Activated CD4-positive, alpha-beta T cell treated with anti-CD3 and anti-CD28 coated beads, Interleukin-2, amount 50 U/mL, for 24 hours (primary cell): ENCODE measurements at regions not wholly inside any gene's neighbourhood (a gene's known extent, or its start where the extent isn't known, plus 50 kb on each side); places are given as distances from the start of the nearest gene placed in this dataset.

ENCODE experiments used
- DNase-seq, 2 donors: peaks; one replicate each; pipeline ENCODE4 v3.0.0-alpha.2; 2020; ENCODE audit warnings: low read depth in 1 of 2, low spot score in 1 of 2

- DNase-seq = no peak
Observed at GRCh38 chr7:25952261-25953057, 199.5 kb upstream of the NFE2L3 start.

GRCh38 chr7:25953859-25954258, 198.1 kb upstream of the NFE2L3 start:
- DNase-seq = no peak

GRCh38 chr7:25954395-25954794, 197.6 kb upstream of the NFE2L3 start:
- no peak for DNase-seq

GRCh38 chr7:25959168-25959734, 192.7 kb upstream of the NFE2L3 start:
- DNase-seq = no peak

DNA sequence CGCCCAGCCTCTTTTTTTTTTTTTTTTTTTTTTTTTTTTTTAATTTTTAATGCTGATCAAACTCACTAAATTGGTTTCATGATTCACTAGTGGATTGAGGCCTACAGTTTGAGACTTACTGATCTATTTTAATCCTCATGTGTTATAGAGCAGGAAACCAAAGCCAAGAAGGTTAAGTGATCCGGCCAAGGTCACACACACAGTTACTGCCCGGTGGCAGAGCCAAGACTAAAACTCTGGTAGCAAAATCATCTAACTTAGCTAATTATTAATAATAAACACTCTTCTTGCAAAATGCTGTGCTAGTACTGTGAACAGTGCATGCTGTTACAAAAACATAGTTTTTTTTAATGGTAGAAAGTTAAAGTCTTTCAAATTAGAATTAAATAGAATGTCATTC, 188.3 kb upstream of the NFE2L3 start:
- DNase-seq = no peak

DNA sequence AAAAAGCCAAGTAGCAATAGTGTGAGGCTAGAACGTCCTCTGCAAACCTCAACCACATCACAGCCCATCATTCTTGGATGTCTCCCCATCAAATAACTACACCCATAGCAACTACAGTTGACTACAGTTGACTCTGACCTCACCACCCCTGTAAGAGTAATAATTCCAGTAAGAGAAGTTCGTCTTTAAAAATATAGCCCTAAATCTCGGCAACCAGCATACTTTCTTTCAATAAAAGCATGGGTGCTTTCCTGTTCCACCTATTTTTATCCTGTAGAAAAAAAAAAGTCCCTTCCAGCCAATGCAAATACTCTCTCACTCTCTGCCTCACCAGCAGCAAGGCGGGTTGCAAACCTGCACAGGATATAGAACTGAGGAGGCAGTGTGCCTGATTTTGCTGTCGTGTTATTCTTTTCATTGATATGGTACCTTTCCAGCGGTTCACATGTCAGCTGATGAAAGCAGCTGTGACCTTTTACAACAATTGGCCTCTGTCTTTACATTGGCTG, 187.5 kb upstream of the NFE2L3 start:
- no peak for DNase-seq

DNA sequence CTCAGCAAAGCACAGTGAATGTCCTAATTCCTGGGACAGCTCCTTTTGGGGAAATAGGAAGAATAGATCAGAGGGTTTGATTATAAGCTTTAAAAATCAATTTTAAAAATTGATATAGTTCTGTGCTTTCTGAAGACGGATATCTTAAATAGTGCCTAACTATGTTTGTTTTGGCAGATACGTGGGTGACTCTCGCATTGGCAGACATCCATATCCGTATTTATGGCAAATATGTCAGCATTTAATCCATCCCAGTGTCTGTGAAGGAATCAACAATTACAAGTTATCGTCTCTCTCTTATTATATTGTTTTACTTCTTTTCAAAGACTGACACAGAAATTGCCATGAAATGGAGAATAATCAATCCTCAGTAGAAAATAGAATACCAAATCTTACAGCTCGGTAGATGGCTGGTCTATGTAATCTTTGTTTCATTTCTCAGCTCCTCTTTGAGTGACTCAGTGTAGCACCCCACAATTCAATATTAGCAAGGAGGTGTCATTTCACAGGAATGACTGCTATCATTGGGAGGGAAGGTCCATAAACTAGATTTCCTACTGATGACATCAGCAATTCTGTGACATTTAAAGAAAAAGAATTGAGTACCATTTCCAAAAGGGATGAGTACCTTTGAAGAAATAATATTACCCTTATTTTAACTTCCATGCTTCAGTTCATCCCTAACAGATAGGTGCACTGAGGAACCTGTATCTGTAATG, 186.4 kb upstream of the NFE2L3 start:
- DNase-seq = no peak

DNA sequence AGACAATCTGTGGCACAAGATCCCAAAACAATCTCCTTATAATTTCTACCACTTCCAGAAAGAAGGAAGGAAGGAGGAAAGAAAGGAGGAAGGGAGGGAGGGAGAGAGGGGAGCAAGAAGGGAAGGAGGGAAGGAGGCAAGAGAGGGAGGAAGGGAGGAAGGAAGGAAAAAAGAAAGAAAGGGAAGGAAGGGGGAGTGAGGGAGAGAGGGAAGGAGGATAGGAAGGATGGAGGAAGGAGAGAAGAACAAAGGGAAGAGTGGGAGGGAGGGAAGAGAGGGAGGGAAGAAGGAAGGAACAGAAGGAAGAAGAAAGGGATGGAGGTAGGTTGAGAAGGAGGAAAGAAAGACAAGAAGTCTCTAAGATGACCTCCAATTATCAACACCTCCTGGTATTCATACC, 185.5 kb upstream of the NFE2L3 start:
- DNase-seq = no peak

- DNase-seq = no peak
Observed at GRCh38 chr7:25967278-25968204, 184.5 kb upstream of the NFE2L3 start.

DNA sequence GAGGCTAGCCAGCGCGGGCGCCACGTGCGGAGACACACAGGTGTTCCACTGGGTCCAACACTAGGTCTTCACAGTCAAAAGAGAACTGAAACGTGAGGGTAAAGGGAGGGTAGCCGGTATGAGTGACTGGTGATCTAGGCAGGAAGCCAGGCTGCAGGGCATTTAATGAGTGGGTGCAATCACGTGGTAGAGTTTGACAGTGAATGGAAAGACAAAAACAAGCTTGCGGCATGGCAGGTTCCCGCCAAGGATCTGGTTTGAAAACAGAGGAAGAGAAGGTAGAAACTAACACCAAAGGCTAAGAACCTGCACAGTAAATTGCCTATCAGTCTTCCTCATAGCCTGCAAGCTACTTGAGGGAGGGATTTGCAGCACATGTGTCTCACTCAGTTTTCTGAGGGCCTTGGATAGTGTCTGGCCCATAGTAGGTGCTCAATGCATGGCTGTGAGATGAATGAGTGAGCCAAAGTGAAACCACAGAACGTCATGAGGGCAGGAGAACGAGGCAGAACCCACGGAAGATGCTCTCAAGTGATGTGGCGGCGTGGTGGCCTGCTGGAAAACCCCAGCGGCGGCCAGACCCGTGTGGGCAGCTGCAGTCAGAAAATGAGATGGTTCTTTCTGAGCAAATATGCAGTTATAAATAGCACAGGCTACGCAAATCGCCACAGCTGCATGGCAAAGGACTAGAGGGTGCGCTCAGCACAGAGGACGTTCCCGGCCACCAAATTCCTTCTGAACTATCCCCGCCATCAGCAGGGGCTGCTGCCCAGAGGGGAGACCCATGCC, 183.6 kb upstream of the NFE2L3 start:
- DNase-seq = peak; percentile 6 to 32

DNA sequence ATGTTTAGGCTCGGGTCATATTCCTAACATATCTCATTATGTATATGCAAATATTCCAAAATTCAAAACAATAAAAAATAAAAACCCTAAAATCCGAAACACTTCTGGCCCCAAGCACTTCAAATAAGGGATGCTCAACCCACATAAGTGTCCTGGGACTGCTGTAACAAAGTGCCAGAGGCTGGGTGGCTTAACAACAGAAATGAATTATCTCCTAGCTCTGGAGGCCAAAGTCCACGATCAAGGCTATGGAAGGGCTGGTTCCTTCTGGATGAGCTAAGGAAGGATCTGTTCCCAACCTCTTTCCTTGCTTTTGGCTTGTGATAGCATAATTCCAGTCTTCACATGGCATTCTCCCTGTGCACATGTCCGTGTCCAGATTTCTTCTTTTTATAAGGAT, 181.6 kb upstream of the NFE2L3 start:
- no peak for DNase-seq

DNA sequence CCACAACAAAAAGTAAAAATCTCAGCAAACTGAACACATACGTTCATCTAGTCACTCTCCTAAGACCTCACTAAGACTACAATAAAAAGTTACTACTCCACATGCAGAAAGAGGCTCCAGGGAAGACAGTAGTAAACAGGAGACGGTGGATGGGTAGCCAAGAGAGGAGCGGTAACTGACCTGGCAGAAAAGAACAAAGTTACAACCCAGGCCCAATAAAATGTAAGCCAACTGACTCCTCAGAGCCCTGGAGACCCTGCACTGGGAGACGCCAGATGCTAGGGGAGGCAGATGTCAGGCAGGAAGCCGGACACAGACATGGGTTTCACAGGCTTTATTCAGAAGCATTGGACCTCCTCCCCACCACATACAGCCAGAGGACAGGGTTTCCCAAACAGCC, 181.1 kb upstream of the NFE2L3 start:
- DNase-seq = no peak

DNA sequence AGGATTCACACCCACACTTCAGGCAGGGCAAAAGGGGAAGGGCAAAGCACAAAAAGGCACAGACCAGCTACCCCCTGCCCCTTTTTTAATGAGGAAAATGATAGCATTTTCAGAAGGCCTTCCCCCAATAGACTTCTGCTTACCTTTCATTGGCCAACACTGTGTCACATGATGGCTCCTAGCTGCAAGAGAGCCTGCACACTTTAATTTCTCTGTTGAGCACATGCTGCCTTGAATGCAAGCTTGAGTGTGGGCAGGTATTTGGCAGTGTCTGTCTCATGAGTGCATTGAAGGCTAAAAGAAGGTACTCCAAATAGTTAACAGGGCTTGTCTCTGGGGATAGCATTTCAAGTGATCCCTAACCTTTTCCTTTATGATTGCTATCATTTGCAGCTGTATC, 175.4 kb upstream of the NFE2L3 start:
- DNase-seq = no peak

- no peak for DNase-seq
Observed at GRCh38 chr7:25978466-25978865, 173.5 kb upstream of the NFE2L3 start.

DNA sequence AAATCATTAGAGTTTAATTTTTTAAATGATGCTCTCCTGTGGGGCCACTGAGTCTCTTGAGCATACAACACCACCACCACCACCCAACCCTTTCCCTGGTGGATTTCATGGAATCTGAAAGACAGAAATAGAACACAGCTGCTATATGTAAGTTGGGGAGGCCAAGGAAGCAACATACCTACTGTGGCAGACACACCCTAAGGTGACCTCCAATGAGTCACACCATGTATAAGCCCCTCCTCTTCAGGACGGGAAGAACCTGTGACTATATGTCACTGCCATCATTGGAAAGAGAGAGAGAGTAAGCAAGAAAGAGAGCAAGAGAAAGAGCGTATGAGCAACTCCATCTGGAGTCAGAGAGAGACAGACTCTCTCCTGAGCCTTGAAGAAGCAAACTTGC, 172.4 kb upstream of the NFE2L3 start:
- no peak for DNase-seq

DNA sequence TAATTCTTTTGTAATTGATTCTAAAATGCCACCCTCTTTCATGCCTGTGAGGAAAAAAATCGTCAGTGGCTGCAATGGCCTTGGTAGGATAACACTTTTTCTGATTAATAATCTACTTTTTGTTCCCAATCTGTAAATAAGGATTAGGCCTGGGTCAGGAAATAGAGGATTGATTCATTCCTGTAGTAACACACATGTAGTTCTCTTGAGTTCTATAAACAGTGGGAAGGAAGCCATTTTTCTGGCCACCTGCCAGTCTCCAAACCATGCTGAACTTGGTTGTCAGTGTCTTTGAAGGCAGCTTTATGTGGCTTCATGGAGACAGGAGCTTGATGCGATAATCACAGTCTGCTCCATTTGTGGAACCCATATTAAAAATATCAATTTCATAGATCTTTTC, 169.3 kb upstream of the NFE2L3 start:
- DNase-seq = no peak

- no peak for DNase-seq
Observed at GRCh38 chr7:25985196-25985595, 166.8 kb upstream of the NFE2L3 start.

DNA sequence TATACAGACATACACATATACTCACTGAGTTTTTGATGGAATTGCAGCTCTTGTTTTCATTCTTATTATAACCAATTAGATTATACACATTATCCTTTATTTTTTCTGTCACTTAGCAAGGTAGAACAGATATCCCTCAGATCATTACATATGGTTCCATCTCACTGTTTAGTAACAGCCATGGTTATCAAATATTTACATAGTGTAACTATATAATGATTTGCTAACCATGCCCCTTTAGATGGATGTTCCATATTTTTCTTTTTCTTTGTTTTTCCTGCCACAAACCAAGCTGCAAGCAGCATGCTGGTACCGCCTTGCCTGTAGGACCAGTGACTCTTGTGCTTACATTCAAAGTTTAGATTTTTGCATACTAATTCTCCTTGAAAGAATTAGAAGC, 163.4 kb upstream of the NFE2L3 start:
- DNase-seq = no peak

GRCh38 chr7:25989140-25989705, 162.8 kb upstream of the NFE2L3 start:
- no peak for DNase-seq

GRCh38 chr7:25994433-25994994, 157.5 kb upstream of the NFE2L3 start:
- DNase-seq = no peak
